Panc1 (cell line): ENCODE measurements at regions not wholly inside any gene's neighbourhood (a gene's known extent, or its start where the extent isn't known, plus 50 kb on each side); places are given as distances from the start of the nearest gene placed in this dataset.

Source experiments
- CTCF ChIP-seq: fragments of 450-650 bp; IDR thresholded peaks from 2 replicates; pipeline ENCODE4 v1.5.1; 2017; ENCODE audit warnings: mild to moderate bottlenecking
- POLR2AphosphoS5 ChIP-seq: IDR thresholded peaks from 2 replicates; pipeline ENCODE4 v1.6.1; 2012; ENCODE audit warnings: mild to moderate bottlenecking, low read depth, low read length, moderate library complexity
- REST ChIP-seq, 2 experiments: IDR thresholded peaks; 2 replicates each; pipeline ENCODE4 v1.6.1; 2011 to 2012; ENCODE audit warnings: low read depth in 2 of 2, control low read depth in 1 of 2, low read length in 1 of 2, mild to moderate bottlenecking in 1 of 2, moderate library complexity in 1 of 2; ENCODE audit not compliant: insufficient read depth in 1 of 2
- SIN3A ChIP-seq: IDR thresholded peaks from 2 replicates; pipeline ENCODE4 v1.6.1; 2012; ENCODE audit warnings: low read depth, mild to moderate bottlenecking, low read length, moderate library complexity, borderline replicate concordance; ENCODE audit not compliant: insufficient read depth
- TCF7L2 ChIP-seq: IDR thresholded peaks from 2 replicates; pipeline ENCODE4 v1.6.1; 2011; ENCODE audit warnings: mild to moderate bottlenecking, low read depth, low read length, inconsistent platforms

DNA sequence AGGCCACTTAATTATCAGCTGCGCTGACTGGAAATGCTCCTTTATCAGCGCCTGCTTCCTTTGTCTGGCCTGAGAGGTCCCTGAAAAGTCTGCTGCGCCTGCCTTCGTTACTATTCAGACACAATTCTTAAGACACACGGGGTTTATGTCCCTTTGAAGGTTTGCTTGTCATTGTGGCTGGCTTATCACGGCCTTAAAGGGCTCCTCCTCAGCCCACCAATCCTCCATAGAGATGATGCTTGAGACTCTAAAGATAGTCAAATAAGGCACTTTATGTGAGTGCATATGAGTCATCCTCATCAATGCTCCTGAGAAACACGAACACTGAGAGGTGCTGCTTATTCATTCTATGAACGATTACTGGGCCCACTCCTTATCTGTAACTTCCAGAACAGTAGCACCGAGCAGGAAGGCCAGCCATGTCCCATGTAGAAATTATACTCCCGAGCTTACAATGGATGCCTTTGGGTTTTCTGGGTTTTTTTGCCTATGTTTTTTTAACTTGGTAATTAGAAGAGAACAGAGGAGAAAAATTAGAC, 1268.2 kb upstream of the TMEM132C start:
- no peak for TF ChIP-seq CTCF
- TF ChIP-seq POLR2AphosphoS5: no peak
- TF ChIP-seq REST (IDR thresholded peaks at IDR 0.05; ENCODE audit: insufficient read depth in 1 of 2, low read depth in 2 of 2, low read length in 1 of 2): no peak
- no peak for TF ChIP-seq SIN3A
- TF ChIP-seq TCF7L2: no peak
